ENCODE measurements at regions not wholly inside any gene's neighbourhood (a gene's known extent, or its start where the extent isn't known, plus 50 kb on each side); places are given as distances from the start of the nearest gene placed in this dataset.
"Not testable (repeated sequence)": the region's sequence is repeated elsewhere in the genome, so short reads cannot be mapped to it uniquely, and the experiment has no call there.

- Histone ChIP-seq H3K4me1 (no peaks in the 10 kb centered on the region), H3K27ac (no peak overlapping the region), H3K9me3 (no peaks in the 10 kb centered on the region), H3K4me3 (no peak overlapping the region), H3K27me3 (no peaks in the 10 kb centered on the region), H3K36me3 (no peaks in the 10 kb centered on the region)
- TF ChIP-seq CTCF (IDR thresholded peaks at IDR 0.05) = no peak
- no peak for DNase-seq (ENCODE audit: low spot score in 2 of 2)
- intact Hi-C loops (cut with DNase I) = no loop called here
Measured at GRCh38 chr12:83432176-83432719, 745.5 kb downstream of the TMTC2 start.

GRCh38 chr12:83427586-83428136, 741.0 kb downstream of the TMTC2 start:
- H3K27ac ChIP-seq; H3K27me3 ChIP-seq; intact Hi-C loops (cut with DNase I); H3K9me3 ChIP-seq; H3K4me1 ChIP-seq; H3K4me3 ChIP-seq; H3K36me3 ChIP-seq; DNase-seq (ENCODE audit: low spot score in 2 of 2): not testable (repeated sequence)

GRCh38 chr12:83414981-83415380, 728.3 kb downstream of the TMTC2 start:
- intact Hi-C loops (cut with DNase I) = no loop called here
- no peaks in the 10 kb centered on the region for H3K36me3 ChIP-seq

GRCh38 chr12:83408851-83409250, 722.1 kb downstream of the TMTC2 start:
- DNase-seq (ENCODE audit: low spot score in 2 of 2) = no peak
- Histone ChIP-seq H3K27ac (no peak overlapping the region), H3K36me3 (no peaks in the 10 kb centered on the region), H3K4me3 (no peak overlapping the region), H3K9me3 (no peaks in the 10 kb centered on the region), H3K27me3 (no peaks in the 10 kb centered on the region), H3K4me1 (no peaks in the 10 kb centered on the region)
- TF ChIP-seq CTCF (IDR thresholded peaks at IDR 0.05) = no peak
- intact Hi-C loops (cut with DNase I) = no loop called here

More at GRCh38 chr12:83414981-83415380, 728.3 kb downstream of the TMTC2 start:
- no peak for DNase-seq (ENCODE audit: low spot score in 2 of 2)
- no peak overlapping the region for H3K27ac ChIP-seq
- no peak overlapping the region for H3K4me3 ChIP-seq
- no peaks in the 10 kb centered on the region for H3K9me3 ChIP-seq
- no peaks in the 10 kb centered on the region for H3K4me1 ChIP-seq
- H3K27me3 ChIP-seq = no peaks in the 10 kb centered on the region
- TF ChIP-seq CTCF (IDR thresholded peaks at IDR 0.05) = no peak

GRCh38 chr12:83408146-83408545, 721.4 kb downstream of the TMTC2 start:
- Histone ChIP-seq H3K4me3 (no peak overlapping the region), H3K27me3 (no peaks in the 10 kb centered on the region), H3K27ac (no peak overlapping the region), H3K4me1 (no peaks in the 10 kb centered on the region), H3K9me3 (no peaks in the 10 kb centered on the region), H3K36me3 (no peaks in the 10 kb centered on the region)
- TF ChIP-seq CTCF (IDR thresholded peaks at IDR 0.05) = no peak
- DNase-seq (ENCODE audit: low spot score in 2 of 2) = no peak
- intact Hi-C loops (cut with DNase I) = no loop called here

GRCh38 chr12:83404521-83404920, 717.8 kb downstream of the TMTC2 start:
- H3K4me3 ChIP-seq = no peak overlapping the region
- no peak overlapping the region for H3K27ac ChIP-seq
- no peak for TF ChIP-seq CTCF (IDR thresholded peaks at IDR 0.05)
- no peaks in the 10 kb centered on the region for H3K4me1 ChIP-seq
- H3K36me3 ChIP-seq = no peaks in the 10 kb centered on the region
- H3K9me3 ChIP-seq = no peaks in the 10 kb centered on the region
- intact Hi-C loops (cut with DNase I) = no loop called here
- DNase-seq (ENCODE audit: low spot score in 2 of 2) = no peak
- H3K27me3 ChIP-seq = no peaks in the 10 kb centered on the region

Measured in ascending aorta (tissue), 2 donors.